Naive thymus-derived CD8-positive, alpha-beta T cell (primary cell): ENCODE measurements at regions not wholly inside any gene's neighbourhood (a gene's known extent, or its start where the extent isn't known, plus 50 kb on each side); places are given as distances from the start of the nearest gene placed in this dataset.

Experiments
- ATAC-seq, 2 donors: fragments of 150-1000 bp; cut with Tn5 transposase in 1 of 2; sonication (Bioruptor Pico), chemical (Tn5 transposase) in 1 of 2; 1 replicate in 1 of 2; 2 replicates in 1 of 2; pipeline ENCODE4 v1.10.0; 2021; ENCODE audit warnings: mild to moderate bottlenecking in 2 of 2, moderate library complexity in 2 of 2
- POLR2A ChIA-PET: fragments of 350-600 bp; sonication (Branson Sonifier 250); formaldehyde crosslinking; loops from one replicate; lab custom pipeline; 2021; ENCODE audit warnings: antibody characterized with exemption; lab: Charles Lee
- DNase-seq, 10 donors: peaks; one replicate each; pipeline versions ENCODE4 v3.0.0 to v3.0.0-alpha.2; 2020 to 2022
- H3K27ac Mint-ChIP-seq, 10 donors: one replicate each; pipeline ENCODE4 v1.8.0; 2020 to 2022; ENCODE audit warnings: mild to moderate bottlenecking in 10 of 10, mixed read lengths in 10 of 10, moderate library complexity in 4 of 10, inconsistent platforms in 1 of 10
- H3K27me3 Mint-ChIP-seq, 5 donors: one replicate each; pipeline ENCODE4 v1.8.0; 2021 to 2022; ENCODE audit warnings: mixed read lengths in 5 of 5
- H3K36me3 Mint-ChIP-seq, 3 donors: one replicate each; pipeline ENCODE4 v1.8.0; 2020 to 2022; ENCODE audit warnings: mixed read lengths in 3 of 3, mild to moderate bottlenecking in 2 of 3, inconsistent platforms in 1 of 3
- H3K4me1 Mint-ChIP-seq, 4 donors: one replicate each; pipeline ENCODE4 v1.8.0; 2021 to 2022; ENCODE audit warnings: mixed read lengths in 4 of 4
- H3K4me3 Mint-ChIP-seq, 10 donors: one replicate each; pipeline ENCODE4 v1.8.0; 2020 to 2022; ENCODE audit warnings: mild to moderate bottlenecking in 10 of 10, mixed read lengths in 10 of 10, moderate library complexity in 6 of 10, inconsistent platforms in 1 of 10
- H3K9me3 Mint-ChIP-seq, 9 donors: one replicate each; pipeline ENCODE4 v1.8.0; 2020 to 2022; ENCODE audit warnings: mixed read lengths in 9 of 9, mild to moderate bottlenecking in 3 of 9, inconsistent platforms in 1 of 9, moderate library complexity in 1 of 9

GRCh38 chr14:99067927-99068326 is 204.1 kb downstream of the BCL11B start:
- DNase-seq (no peak), ATAC-seq (no peak)
- H3K36me3 Mint-ChIP-seq, result peaks cover 0 to 8% (median 0%) of the 10 kb centered on the region in 3 donors
- H3K9me3 Mint-ChIP-seq, result peaks cover 0 to 7% (median 0%) of the 10 kb centered on the region in 9 donors
- POLR2A ChIA-PET, result no interaction called here
- peak overlapping the region in 1 of 10 donors; percentile 76 for H3K27ac Mint-ChIP-seq
- H3K4me3 Mint-ChIP-seq, result no peak overlapping the region
- H3K4me1 Mint-ChIP-seq, result peaks cover 8 to 26% (median 15%) of the 10 kb centered on the region in 4 donors
- H3K27me3 Mint-ChIP-seq, result no peaks in the 10 kb centered on the region

GRCh38 chr14:99069946-99070345 is 202.1 kb downstream of the BCL11B start:
- Mint-ChIP-seq H3K27ac (peak overlapping the region in 2 of 10 donors; percentile 7 to 11), H3K4me1 (peaks cover 0 to 12% (median 8%) of the 10 kb centered on the region in 4 donors), H3K27me3 (no peaks in the 10 kb centered on the region), H3K4me3 (no peak overlapping the region), H3K9me3 (peaks cover 0 to 7% (median 0%) of the 10 kb centered on the region in 9 donors), H3K36me3 (peaks cover 0 to 8% (median 0%) of the 10 kb centered on the region in 3 donors)
- DNase-seq (no peak), ATAC-seq (no peak)
- POLR2A ChIA-PET, result no interaction called here

- H3K36me3 Mint-ChIP-seq, result peaks cover 0 to 8% (median 0%) of the 10 kb centered on the region in 3 donors
- ATAC-seq (no peak), DNase-seq (no peak)
- peaks cover 6 to 18% (median 15%) of the 10 kb centered on the region in 4 donors for H3K4me1 Mint-ChIP-seq
- H3K9me3 Mint-ChIP-seq, result peaks cover 0 to 7% (median 0%) of the 10 kb centered on the region in 9 donors
- POLR2A ChIA-PET, result interaction anchor here (0.6 kb wide), 1 partner anchor 145 kb away, joined by 3 read pairs; no protein-coding TSS in a partner anchor
- no peak overlapping the region for H3K4me3 Mint-ChIP-seq
- H3K27ac Mint-ChIP-seq, result peak overlapping the region in 1 of 10 donors; percentile 63
- no peaks in the 10 kb centered on the region for H3K27me3 Mint-ChIP-seq
Observed at GRCh38 chr14:99072433-99072832, 199.6 kb downstream of the BCL11B start.

- DNase-seq (no peak), ATAC-seq (no peak)
- Mint-ChIP-seq H3K9me3 (peaks cover 0 to 7% (median 0%) of the 10 kb centered on the region in 9 donors), H3K27ac (peak overlapping the region in 1 of 10 donors; percentile 63), H3K4me3 (no peak overlapping the region), H3K27me3 (no peaks in the 10 kb centered on the region), H3K4me1 (peaks cover 9 to 18% (median 13%) of the 10 kb centered on the region in 4 donors), H3K36me3 (peaks cover 0 to 8% (median 0%) of the 10 kb centered on the region in 3 donors)
- POLR2A ChIA-PET, result interaction anchor here (1.0 kb wide), 1 partner anchor 23 kb away, joined by 3 read pairs; no protein-coding TSS in a partner anchor
Observed at GRCh38 chr14:99072956-99073355, 199.0 kb downstream of the BCL11B start.

GRCh38 chr14:99073431-99073830 is 198.6 kb downstream of the BCL11B start:
- no peak for ATAC-seq
- no peak for DNase-seq
- Mint-ChIP-seq H3K9me3 (peaks cover 0 to 7% (median 0%) of the 10 kb centered on the region in 9 donors), H3K27ac (peak overlapping the region in 1 of 10 donors; percentile 48), H3K27me3 (no peaks in the 10 kb centered on the region), H3K36me3 (peaks cover 0 to 8% (median 0%) of the 10 kb centered on the region in 3 donors), H3K4me3 (no peak overlapping the region), H3K4me1 (peaks cover 9 to 21% (median 14%) of the 10 kb centered on the region in 4 donors)
- POLR2A ChIA-PET, result interaction anchor here (1.0 kb wide), 1 partner anchor 22 kb away, joined by 3 read pairs; no protein-coding TSS in a partner anchor

- Mint-ChIP-seq H3K9me3 (peaks cover 0 to 10% (median under 1%) of the 10 kb centered on the region in 9 donors), H3K27ac (no peak overlapping the region), H3K4me3 (no peak overlapping the region), H3K36me3 (peaks cover 0 to 7% (median 7%) of the 10 kb centered on the region in 3 donors), H3K4me1 (peaks cover 9 to 23% (median 16%) of the 10 kb centered on the region in 4 donors), H3K27me3 (no peaks in the 10 kb centered on the region)
- ATAC-seq (no peak), DNase-seq (no peak)
- POLR2A ChIA-PET, result interaction anchor here (0.6 kb wide), 1 partner anchor 926 kb away, joined by 4 read pairs; no protein-coding TSS in a partner anchor
Observed at GRCh38 chr14:99075061-99075460, 196.9 kb downstream of the BCL11B start.

GRCh38 chr14:99075771-99076375 is 196.1 kb downstream of the BCL11B start:
- Mint-ChIP-seq H3K27me3 (no peaks in the 10 kb centered on the region), H3K36me3 (peaks cover 0 to 12% (median 5%) of the 10 kb centered on the region in 3 donors), H3K9me3 (peaks cover 0 to 16% (median 5%) of the 10 kb centered on the region in 9 donors), H3K4me1 (peaks cover 9 to 17% (median 15%) of the 10 kb centered on the region in 4 donors), H3K4me3 (no peak overlapping the region), H3K27ac (peak overlapping the region in 1 of 10 donors; percentile 12)
- no peak for ATAC-seq
- POLR2A ChIA-PET, result no interaction called here
- DNase-seq, result no peak

GRCh38 chr14:99077076-99077843 is 194.7 kb downstream of the BCL11B start:
- no peak for DNase-seq
- peak overlapping the region in 1 of 10 donors; percentile 32 for H3K27ac Mint-ChIP-seq
- ATAC-seq, result peak in 1 of 2 donors; percentile 39
- no peaks in the 10 kb centered on the region for H3K27me3 Mint-ChIP-seq
- H3K4me1 Mint-ChIP-seq, result peaks cover 9 to 15% (median 13%) of the 10 kb centered on the region in 4 donors
- peaks cover 0 to 12% (median 0%) of the 10 kb centered on the region in 3 donors for H3K36me3 Mint-ChIP-seq
- POLR2A ChIA-PET, result interaction anchor here (0.6 kb wide), 1 partner anchor 114 kb away, joined by 3 read pairs; no protein-coding TSS in a partner anchor
- peaks cover 0 to 15% (median 7%) of the 10 kb centered on the region in 9 donors for H3K9me3 Mint-ChIP-seq
- no peak overlapping the region for H3K4me3 Mint-ChIP-seq

- peaks cover 9 to 15% (median 13%) of the 10 kb centered on the region in 4 donors for H3K4me1 Mint-ChIP-seq
- POLR2A ChIA-PET, result no interaction called here
- H3K4me3 Mint-ChIP-seq, result no peak overlapping the region
- H3K27ac Mint-ChIP-seq, result peak overlapping the region in 1 of 10 donors; percentile 32
- ATAC-seq, result no peak
- DNase-seq, result no peak
- peaks cover 0 to 15% (median 7%) of the 10 kb centered on the region in 9 donors for H3K9me3 Mint-ChIP-seq
- H3K36me3 Mint-ChIP-seq, result peaks cover 0 to 12% (median 0%) of the 10 kb centered on the region in 3 donors
- no peaks in the 10 kb centered on the region for H3K27me3 Mint-ChIP-seq
Observed at GRCh38 chr14:99077844-99078236, 194.2 kb downstream of the BCL11B start.

GRCh38 chr14:99078426-99078825 is 193.6 kb downstream of the BCL11B start:
- peaks cover 0 to 18% (median 0%) of the 10 kb centered on the region in 3 donors for H3K36me3 Mint-ChIP-seq
- H3K27me3 Mint-ChIP-seq, result no peaks in the 10 kb centered on the region
- DNase-seq (no peak), ATAC-seq (no peak)
- peaks cover 0 to 21% (median 8%) of the 10 kb centered on the region in 9 donors for H3K9me3 Mint-ChIP-seq
- POLR2A ChIA-PET, result no interaction called here
- H3K4me3 Mint-ChIP-seq, result no peak overlapping the region
- peak overlapping the region in 1 of 10 donors; percentile 71 for H3K27ac Mint-ChIP-seq
- peaks cover 9 to 13% (median 11%) of the 10 kb centered on the region in 4 donors for H3K4me1 Mint-ChIP-seq

- ATAC-seq, result no peak
- Mint-ChIP-seq H3K4me1 (peaks cover 9 to 13% (median 11%) of the 10 kb centered on the region in 4 donors), H3K36me3 (peaks cover 0 to 21% (median 3%) of the 10 kb centered on the region in 3 donors), H3K9me3 (peaks cover 0 to 26% (median 8%) of the 10 kb centered on the region in 9 donors), H3K4me3 (no peak overlapping the region), H3K27me3 (no peaks in the 10 kb centered on the region), H3K27ac (no peak overlapping the region)
- no peak for DNase-seq
- POLR2A ChIA-PET, result no interaction called here
Observed at GRCh38 chr14:99079061-99079727, 192.8 kb downstream of the BCL11B start.

GRCh38 chr14:99080306-99080705 is 191.7 kb downstream of the BCL11B start:
- Mint-ChIP-seq H3K27ac (no peak overlapping the region), H3K9me3 (peaks cover 0 to 29% (median 8%) of the 10 kb centered on the region in 9 donors), H3K4me3 (no peak overlapping the region), H3K36me3 (peaks cover 0 to 25% (median 7%) of the 10 kb centered on the region in 3 donors), H3K4me1 (peaks cover 9 to 13% (median 11%) of the 10 kb centered on the region in 4 donors), H3K27me3 (no peaks in the 10 kb centered on the region)
- POLR2A ChIA-PET, result no interaction called here
- ATAC-seq, result no peak
- no peak for DNase-seq
